GM23248 (cell line): ENCODE measurements at regions not wholly inside any gene's neighbourhood (a gene's known extent, or its start where the extent isn't known, plus 50 kb on each side); places are given as distances from the start of the nearest gene placed in this dataset.

ENCODE experiments used
- EZH2 ChIP-seq: fragments of 200-600 bp; sonication (generic); IDR thresholded peaks from 2 replicates; pipeline ENCODE4 v1.6.1; 2018; ENCODE audit warnings: antibody characterized with exemption, mild to moderate bottlenecking; ENCODE audit not compliant: insufficient read depth, poor library complexity, severe bottlenecking
- EZH2phosphoT487 ChIP-seq: fragments of 200-600 bp; sonication (generic); IDR thresholded peaks from 2 replicates; pipeline ENCODE4 v1.6.1; 2018; ENCODE audit warnings: antibody characterized with exemption, moderate library complexity, mild to moderate bottlenecking, low read depth; ENCODE audit not compliant: insufficient read depth

DNA sequence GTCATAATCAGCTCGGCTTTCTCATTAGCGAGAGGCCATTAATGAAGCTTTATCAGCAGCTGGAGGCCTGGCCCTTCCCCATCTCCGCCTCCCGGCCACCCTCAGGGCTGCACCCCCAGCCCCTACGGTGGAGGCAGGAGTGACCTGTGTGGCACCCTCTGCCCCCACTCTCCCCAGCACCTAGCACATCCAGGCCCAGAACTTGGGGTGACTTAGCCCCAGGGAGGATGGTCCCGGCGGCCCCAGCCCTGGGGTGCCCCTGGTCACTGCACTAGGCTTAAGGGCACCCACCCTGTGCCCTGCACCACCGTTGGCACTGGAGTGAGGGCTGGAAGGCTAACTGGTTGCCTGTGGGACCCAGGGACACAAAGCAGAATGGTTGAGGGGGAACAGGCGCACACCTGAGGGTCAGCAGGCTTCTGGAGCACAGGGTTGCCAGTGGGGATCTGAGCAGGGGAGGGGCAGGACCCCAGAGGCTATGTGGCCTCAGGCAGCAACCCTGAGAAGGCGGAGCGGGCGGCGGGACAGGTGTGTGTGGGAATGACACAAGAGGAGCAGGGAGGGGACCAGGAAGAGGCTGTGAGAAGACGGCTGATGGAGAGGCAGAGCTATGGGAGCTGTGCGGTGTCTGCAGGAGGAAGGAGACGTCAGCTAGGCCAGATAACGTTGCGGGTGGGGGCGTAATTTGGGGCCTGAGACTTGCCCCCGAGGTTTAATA, 120.2 kb downstream of the FAM53A start:
- TF ChIP-seq EZH2 (no peak), EZH2phosphoT487 (no peak)
